ENCODE measurements at regions not wholly inside any gene's neighbourhood (a gene's known extent, or its start where the extent isn't known, plus 50 kb on each side); places are given as distances from the start of the nearest gene placed in this dataset.

GRCh38 chr14:21874946-21875345 lies 201.3 kb upstream of the OR4E1 start:
- TF ChIP-seq CTCF (IDR thresholded peaks at IDR 0.05) (no peak), POLR2A (IDR thresholded peaks at IDR 0.05) (no peak), POLR2AphosphoS5 (IDR thresholded peaks at IDR 0.05) (no peak), EP300 (IDR thresholded peaks at IDR 0.05; ENCODE audit: low read depth) (no peak)
